T-helper 1 cell treated with Interleukin-12 subunit alpha and Interleukin-12 subunit beta and Interleukin-4 antibody, amounts not matched to agents 30 μg/mL and 1 μg/mL, for 36 hours (primary cell): ENCODE measurements at regions not wholly inside any gene's neighbourhood (a gene's known extent, or its start where the extent isn't known, plus 50 kb on each side); places are given as distances from the start of the nearest gene placed in this dataset.

Source experiments
- H3K27ac Mint-ChIP-seq: one replicate; pipeline ENCODE4 v1.8.0; 2021; ENCODE audit warnings: mild to moderate bottlenecking, mixed read lengths
- H3K27me3 Mint-ChIP-seq: one replicate; pipeline ENCODE4 v1.8.0; 2021; ENCODE audit warnings: low read depth, mixed read lengths
- H3K36me3 Mint-ChIP-seq: one replicate; pipeline ENCODE4 v1.8.0; 2021; ENCODE audit warnings: low read depth, mixed read lengths
- H3K4me1 Mint-ChIP-seq: one replicate; pipeline ENCODE4 v1.8.0; 2021; ENCODE audit warnings: low read depth, mixed read lengths
- H3K4me3 Mint-ChIP-seq: one replicate; pipeline ENCODE4 v1.8.0; 2021; ENCODE audit warnings: mild to moderate bottlenecking, moderate library complexity, mixed read lengths
- H3K9me3 Mint-ChIP-seq: one replicate; pipeline ENCODE4 v1.8.0; 2021; ENCODE audit warnings: mixed read lengths

DNA sequence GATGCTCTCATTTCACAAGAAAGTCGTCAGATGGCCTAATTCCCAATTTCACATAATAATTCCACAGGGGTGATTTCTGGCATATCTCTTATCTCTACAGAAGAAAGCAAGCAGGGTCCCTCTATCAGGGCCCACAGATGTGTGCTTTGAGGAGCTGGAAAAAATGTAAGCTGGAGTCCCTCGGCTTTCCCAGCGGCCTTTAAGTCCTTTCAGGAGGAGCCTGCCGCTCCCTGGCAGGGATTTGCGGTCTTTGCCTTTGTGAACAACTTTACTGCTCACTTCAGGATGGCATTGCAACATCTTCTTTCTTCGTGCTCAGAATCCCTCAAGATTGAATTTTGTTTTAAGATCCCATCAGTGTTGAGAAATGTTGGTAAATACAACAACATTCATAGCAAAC lies 83.0 kb downstream of the FZD10 start:
- Mint-ChIP-seq H3K27me3 (no peaks in the 10 kb centered on the region), H3K4me1 (no peaks in the 10 kb centered on the region), H3K4me3 (no peak overlapping the region), H3K9me3 (peaks cover 3% of the 10 kb centered on the region), H3K36me3 (no peaks in the 10 kb centered on the region), H3K27ac (no peak overlapping the region)

DNA sequence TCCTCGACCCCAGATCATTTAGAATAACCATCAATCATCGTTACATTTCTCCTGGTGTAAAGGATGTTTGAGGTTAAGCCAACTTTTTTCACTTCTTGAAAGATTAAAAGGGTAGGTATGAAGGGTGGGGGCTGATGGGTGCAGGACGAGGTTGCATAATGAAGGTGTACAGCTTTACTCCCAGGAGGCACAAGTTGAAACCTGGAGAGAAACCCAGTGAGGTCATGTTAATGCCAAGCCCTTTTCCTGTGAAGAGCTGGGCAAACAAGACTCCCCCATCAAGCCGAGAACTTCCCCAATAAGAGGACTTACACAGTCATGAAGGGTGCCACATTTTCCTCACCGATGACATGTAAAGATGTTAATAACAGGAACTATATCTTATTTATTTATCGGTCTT lies 84.3 kb downstream of the FZD10 start:
- Mint-ChIP-seq H3K4me3 (no peak overlapping the region), H3K9me3 (peaks cover 3% of the 10 kb centered on the region), H3K4me1 (no peaks in the 10 kb centered on the region), H3K27ac (no peak overlapping the region), H3K36me3 (no peaks in the 10 kb centered on the region), H3K27me3 (no peaks in the 10 kb centered on the region)

DNA sequence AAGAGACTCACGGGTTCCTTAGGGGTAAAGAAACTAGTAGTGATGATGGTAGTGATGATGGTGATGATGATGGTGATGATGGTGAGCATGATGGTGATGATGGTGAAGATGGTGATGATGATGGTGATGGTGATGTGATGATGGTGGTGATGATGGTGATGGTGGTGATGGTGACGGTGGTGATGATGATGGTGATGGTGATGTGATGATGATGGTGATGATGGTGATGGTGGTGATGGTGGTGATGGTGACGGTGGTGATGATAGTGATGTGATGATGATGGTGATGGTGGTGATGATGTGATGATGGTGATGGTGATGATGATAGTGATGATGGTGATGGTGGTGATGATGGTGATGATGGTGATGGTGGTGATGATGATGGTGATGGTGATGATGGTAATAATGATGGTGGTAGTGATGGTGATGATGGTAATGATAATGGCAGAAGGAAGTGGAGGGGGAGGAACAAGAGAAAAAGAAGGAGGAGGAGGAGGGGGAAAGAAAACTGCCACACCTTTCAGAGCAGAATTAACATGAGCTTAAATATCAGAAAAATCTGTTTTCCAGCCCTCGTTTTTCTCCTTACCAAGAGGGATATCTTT lies 85.5 kb downstream of the FZD10 start:
- H3K9me3 Mint-ChIP-seq: peaks cover 3% of the 10 kb centered on the region
- H3K4me1 Mint-ChIP-seq: no peaks in the 10 kb centered on the region
- H3K27me3 Mint-ChIP-seq: no peaks in the 10 kb centered on the region
- H3K27ac Mint-ChIP-seq: no peak overlapping the region
- H3K36me3 Mint-ChIP-seq: no peaks in the 10 kb centered on the region
- no peak overlapping the region for H3K4me3 Mint-ChIP-seq

DNA sequence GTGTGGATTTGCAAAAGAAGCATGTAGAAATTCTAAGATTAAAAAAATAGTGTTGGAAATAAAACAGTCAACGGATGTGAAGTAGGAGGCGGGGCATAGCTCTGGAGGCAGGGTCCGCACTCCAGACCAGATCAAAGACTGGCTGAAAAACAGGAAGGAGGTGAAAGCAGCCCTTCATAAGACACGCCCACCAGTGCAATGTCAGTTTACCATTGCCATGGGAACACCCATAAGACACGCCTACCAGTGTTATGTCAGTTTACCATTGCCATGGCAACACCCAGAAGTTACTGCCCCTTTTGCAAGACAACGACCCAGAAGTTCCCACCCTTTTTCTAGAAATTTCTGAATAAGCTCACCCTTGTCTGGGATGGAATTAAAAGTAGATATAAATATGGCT lies 87.1 kb downstream of the FZD10 start:
- Mint-ChIP-seq H3K27ac (no peak overlapping the region), H3K4me1 (peaks cover 2% of the 10 kb centered on the region), H3K27me3 (no peaks in the 10 kb centered on the region), H3K9me3 (peaks cover 3% of the 10 kb centered on the region), H3K4me3 (no peak overlapping the region), H3K36me3 (no peaks in the 10 kb centered on the region)

DNA sequence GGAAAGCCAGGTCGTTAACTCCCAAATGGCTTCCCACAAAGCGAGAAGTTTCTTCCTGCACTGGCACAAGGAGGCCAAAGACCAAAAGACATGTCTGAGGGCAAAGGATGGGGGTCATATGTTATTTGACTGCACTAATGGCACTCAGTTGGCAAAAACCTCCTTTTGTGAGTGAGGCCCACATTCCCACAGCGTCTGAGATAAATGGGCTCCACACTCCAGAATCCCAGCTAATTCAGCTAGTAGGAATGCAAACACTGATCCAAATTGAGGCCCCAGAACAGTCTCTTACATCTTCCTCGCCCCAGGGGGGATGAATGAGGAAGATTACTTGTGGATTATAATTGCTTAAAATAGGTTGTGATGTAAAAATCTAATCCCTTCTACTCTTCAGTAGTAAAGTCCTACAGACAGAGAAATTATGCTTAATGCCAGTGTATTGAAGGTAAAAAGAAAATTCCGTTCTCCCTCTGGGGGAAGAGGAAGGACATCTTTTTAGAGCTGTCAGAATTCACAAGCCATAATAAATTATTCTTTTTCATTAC lies 86.4 kb upstream of the PIWIL1 start:
- Mint-ChIP-seq H3K27ac (no peak overlapping the region), H3K4me3 (no peak overlapping the region), H3K36me3 (no peaks in the 10 kb centered on the region), H3K4me1 (peaks cover 2% of the 10 kb centered on the region), H3K27me3 (no peaks in the 10 kb centered on the region), H3K9me3 (peaks cover 3% of the 10 kb centered on the region)

DNA sequence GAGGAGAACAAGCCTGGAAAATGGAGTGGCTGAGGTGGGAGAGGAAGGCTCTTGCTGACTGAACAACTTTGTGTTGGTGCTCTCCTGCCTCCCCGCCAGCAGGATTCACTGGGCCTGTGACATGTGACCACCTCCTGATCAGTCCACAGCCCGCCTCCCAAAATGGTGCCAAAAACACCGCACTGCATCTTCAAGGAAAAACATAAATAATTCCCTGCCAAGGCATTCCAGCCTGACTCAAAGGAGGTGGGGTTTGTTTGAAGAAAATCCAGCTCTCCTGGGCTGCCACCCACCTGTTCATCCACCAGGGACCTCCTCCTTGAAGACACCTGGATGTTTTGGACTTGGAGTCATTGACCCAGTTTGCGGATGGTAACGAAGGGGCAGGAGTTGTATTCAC lies 83.8 kb upstream of the PIWIL1 start:
- no peaks in the 10 kb centered on the region for H3K36me3 Mint-ChIP-seq
- H3K27ac Mint-ChIP-seq: no peak overlapping the region
- no peak overlapping the region for H3K4me3 Mint-ChIP-seq
- peaks cover 2% of the 10 kb centered on the region for H3K4me1 Mint-ChIP-seq
- H3K27me3 Mint-ChIP-seq: no peaks in the 10 kb centered on the region
- no peaks in the 10 kb centered on the region for H3K9me3 Mint-ChIP-seq

DNA sequence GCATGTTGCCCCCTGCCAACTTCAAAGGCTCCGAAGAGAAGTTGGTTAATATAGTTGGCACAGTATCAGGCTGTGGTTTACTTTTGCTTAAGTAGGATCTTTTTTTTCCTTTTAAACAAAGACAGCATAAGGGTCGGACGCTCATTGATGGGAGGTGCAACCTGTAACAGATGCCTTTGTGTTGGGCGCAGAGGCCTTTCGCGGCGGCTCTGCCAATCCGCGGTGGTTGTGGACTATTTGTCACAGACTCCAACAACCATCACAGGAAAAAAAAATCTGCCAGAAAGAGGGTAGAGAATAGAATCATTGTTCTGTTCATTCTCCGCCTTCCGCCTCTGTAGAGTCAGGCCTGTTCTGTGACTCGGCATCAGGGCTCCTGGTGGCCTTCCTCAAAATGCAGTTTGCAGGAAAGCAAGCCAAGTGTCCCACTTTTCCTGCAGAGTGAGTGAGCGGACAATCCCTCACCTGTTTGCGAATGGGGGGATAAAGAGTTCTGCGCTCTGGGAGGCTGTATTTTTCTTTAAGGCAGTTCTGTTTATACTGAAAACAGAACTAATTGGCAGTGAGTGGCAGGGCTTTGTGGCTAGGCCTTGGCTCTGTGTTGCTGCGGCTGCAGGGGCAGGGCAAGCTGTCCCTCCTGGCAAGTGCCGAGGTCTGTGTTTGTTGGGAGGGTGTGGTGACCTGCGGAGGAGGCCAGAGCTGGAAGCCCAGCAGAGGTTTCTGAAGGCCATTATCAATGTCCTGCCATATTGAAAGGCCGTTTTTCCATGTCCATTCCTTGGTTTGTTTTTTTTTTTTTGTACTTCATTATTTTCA lies 83.0 kb upstream of the PIWIL1 start:
- H3K27ac Mint-ChIP-seq: no peak overlapping the region
- H3K36me3 Mint-ChIP-seq: no peaks in the 10 kb centered on the region
- H3K9me3 Mint-ChIP-seq: no peaks in the 10 kb centered on the region
- H3K27me3 Mint-ChIP-seq: no peaks in the 10 kb centered on the region
- H3K4me1 Mint-ChIP-seq: peaks cover 2% of the 10 kb centered on the region
- no peak overlapping the region for H3K4me3 Mint-ChIP-seq

DNA sequence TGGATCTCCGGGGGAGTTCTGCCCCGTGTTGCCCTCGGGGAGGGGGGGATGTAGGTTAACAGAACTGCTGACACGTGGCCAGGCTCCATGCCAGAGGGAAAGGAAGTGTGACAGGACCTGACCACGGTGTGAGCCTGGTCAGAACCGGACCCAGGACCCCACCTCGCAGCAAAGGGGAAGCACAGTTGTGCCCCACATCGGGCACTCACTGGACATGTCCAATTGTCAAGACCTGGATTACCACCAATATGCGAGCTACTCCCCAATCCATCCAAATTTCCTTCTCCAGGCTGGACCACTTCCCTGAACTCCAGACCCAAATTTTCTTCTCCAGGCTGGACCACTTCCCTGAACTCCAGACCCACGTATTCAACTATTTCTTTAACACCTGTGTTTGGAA lies 78.8 kb upstream of the PIWIL1 start:
- no peaks in the 10 kb centered on the region for H3K4me1 Mint-ChIP-seq
- no peaks in the 10 kb centered on the region for H3K9me3 Mint-ChIP-seq
- no peak overlapping the region for H3K27ac Mint-ChIP-seq

DNA sequence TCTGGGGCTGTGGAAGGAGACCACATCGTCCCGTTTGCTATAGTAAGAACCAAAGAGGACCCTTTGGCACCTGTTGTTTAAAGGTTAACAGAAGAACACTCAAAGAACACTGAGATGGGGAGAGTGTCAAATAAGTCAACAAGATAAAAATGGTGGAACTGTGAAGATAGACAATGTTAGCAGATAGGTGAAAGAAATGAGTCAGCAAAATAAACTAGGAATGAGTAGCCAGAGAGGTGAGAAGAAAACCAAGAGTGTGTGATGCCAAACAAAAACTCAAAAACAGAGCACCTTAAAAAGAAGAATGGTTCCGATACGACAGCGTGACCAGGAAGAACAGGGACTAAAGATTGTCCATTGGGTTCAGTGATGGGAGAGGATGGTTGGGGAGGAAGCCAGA lies 74.7 kb upstream of the PIWIL1 start:
- H3K4me1 Mint-ChIP-seq: no peaks in the 10 kb centered on the region
- no peak overlapping the region for H3K27ac Mint-ChIP-seq
- no peaks in the 10 kb centered on the region for H3K9me3 Mint-ChIP-seq
- H3K4me3 Mint-ChIP-seq: no peak overlapping the region
- no peaks in the 10 kb centered on the region for H3K27me3 Mint-ChIP-seq
- H3K36me3 Mint-ChIP-seq: no peaks in the 10 kb centered on the region

More for the DNA sequence above, 78.8 kb upstream of the PIWIL1 start:
- no peak overlapping the region for H3K4me3 Mint-ChIP-seq
- H3K27me3 Mint-ChIP-seq: no peaks in the 10 kb centered on the region
- no peaks in the 10 kb centered on the region for H3K36me3 Mint-ChIP-seq

DNA sequence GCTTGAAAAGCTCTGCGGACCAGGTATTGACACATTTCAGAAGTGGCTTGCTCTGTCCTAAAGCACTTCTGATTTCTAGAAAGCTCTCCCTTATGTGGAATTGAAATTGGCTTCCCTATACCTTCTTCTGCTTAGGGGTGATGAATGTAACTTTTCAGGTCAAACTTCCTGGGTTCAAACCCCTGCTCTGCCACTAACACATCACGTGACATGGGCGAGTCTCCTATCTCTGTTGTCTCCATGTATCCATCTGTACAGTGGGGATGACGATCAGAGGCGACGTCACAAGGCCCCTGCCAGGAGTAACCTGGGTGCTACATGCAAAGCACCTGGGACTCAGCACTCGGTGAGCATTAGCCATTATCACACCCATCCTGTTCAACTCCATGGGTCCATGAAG lies 73.7 kb upstream of the PIWIL1 start:
- H3K4me3 Mint-ChIP-seq: no peak overlapping the region

DNA sequence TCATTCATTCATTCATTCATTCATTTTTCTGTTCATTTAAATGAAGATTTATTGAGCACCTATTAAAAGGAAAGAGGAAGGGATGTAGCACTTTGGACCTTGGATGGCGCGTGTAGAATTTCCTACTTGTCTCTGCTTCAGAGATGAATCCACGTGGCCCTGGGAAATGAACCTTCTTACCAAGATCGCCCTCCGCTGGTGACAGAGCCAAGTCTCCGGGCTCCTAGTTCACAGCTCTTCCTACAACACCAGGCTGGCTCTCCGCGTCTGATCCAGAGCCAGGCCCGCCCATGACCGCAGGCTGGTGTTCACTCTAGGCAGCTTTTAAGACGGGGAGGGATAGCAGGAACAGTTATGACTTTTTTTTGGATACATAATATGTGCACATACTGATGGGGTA lies 70.9 kb upstream of the PIWIL1 start:
- Mint-ChIP-seq H3K4me1 (no peaks in the 10 kb centered on the region), H3K27me3 (no peaks in the 10 kb centered on the region), H3K36me3 (no peaks in the 10 kb centered on the region), H3K27ac (no peak overlapping the region), H3K9me3 (no peaks in the 10 kb centered on the region), H3K4me3 (no peak overlapping the region)

More for the DNA sequence above, 73.7 kb upstream of the PIWIL1 start:
- no peaks in the 10 kb centered on the region for H3K27me3 Mint-ChIP-seq
- H3K9me3 Mint-ChIP-seq: no peaks in the 10 kb centered on the region
- H3K36me3 Mint-ChIP-seq: no peaks in the 10 kb centered on the region
- no peaks in the 10 kb centered on the region for H3K4me1 Mint-ChIP-seq
- no peak overlapping the region for H3K27ac Mint-ChIP-seq

DNA sequence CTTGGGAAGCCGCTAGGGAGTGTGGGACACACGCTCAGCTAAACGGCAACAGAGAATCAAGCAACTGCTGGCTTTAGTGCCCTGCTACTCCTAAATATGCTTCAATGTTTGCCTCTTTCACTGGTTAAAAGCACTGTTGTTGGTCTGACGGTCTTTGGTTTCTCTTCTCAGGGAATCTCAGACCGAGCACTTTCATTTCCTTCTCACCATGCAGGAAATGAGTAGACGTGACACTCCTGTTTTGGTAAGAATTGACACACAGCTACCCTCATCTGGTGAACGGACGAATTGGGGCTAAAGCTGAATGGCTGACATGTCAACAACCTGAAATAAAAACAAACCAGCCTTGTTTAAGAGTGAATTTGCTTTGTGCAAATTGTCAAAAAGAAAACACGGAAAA lies 57.5 kb upstream of the PIWIL1 start:
- Mint-ChIP-seq H3K9me3 (peaks cover 37% of the 10 kb centered on the region), H3K36me3 (no peaks in the 10 kb centered on the region), H3K27ac (peak overlapping the region; percentile 11), H3K4me3 (peak overlapping the region; percentile 5), H3K4me1 (peaks cover 7% of the 10 kb centered on the region), H3K27me3 (peaks cover under 1% of the 10 kb centered on the region)

DNA sequence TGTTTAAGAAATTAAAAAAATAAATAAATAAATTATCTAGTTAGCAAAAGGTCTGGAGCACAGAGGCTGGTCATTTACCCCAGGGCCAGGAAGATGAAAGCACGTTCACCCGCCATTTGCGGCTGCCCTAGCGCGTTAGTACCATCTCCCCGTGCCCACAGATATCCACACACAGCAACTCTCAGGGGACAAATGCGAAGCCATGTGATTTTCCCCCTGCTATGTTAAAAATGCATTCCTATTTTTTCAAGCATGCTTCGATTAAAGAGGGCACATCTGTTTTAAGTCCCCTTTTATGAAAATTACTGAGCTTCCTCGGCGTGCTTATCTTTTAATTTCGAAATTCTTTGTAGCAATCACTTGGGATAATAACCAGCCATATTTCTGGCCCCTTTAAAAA lies 56.9 kb upstream of the PIWIL1 start:
- H3K4me1 Mint-ChIP-seq: peaks cover 7% of the 10 kb centered on the region
- no peak overlapping the region for H3K27ac Mint-ChIP-seq
- no peaks in the 10 kb centered on the region for H3K36me3 Mint-ChIP-seq
- no peak overlapping the region for H3K4me3 Mint-ChIP-seq
- H3K27me3 Mint-ChIP-seq: no peaks in the 10 kb centered on the region
- peaks cover 37% of the 10 kb centered on the region for H3K9me3 Mint-ChIP-seq

DNA sequence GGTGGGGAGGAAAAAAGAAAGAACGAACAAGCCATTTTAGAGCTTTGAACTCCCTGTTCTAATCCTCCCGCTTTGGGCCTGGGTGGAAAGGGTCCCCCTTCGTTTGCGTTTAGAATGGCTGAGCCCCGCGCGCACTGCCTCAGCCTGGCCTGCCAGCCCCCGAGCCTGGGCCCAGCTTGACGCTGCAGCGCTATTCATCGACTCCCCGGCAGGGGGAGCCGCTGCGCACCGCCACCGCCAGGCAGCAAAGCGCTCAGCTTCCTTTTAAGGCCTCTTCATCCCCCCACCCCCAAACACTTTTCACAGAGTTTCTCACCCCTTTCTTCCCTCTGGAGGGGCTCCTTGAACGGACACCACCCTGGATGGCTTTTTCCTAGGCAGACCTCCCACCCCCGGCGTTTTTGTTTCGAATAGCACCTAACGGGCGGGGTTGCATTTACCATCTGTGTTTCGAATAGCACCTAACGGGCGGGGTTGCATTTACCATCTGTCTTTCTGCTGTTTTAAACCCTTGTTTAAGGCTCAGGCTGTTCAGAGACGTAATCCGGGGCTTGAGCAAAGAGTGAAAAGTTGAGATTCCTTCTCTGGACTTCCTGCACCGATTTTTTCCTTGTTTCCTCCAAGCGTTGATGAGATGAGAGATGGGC lies 56.4 kb upstream of the PIWIL1 start:
- H3K4me1 Mint-ChIP-seq: peaks cover 7% of the 10 kb centered on the region
- no peak overlapping the region for H3K27ac Mint-ChIP-seq
- peaks cover 37% of the 10 kb centered on the region for H3K9me3 Mint-ChIP-seq
- H3K36me3 Mint-ChIP-seq: no peaks in the 10 kb centered on the region
- H3K27me3 Mint-ChIP-seq: no peaks in the 10 kb centered on the region
- no peak overlapping the region for H3K4me3 Mint-ChIP-seq

DNA sequence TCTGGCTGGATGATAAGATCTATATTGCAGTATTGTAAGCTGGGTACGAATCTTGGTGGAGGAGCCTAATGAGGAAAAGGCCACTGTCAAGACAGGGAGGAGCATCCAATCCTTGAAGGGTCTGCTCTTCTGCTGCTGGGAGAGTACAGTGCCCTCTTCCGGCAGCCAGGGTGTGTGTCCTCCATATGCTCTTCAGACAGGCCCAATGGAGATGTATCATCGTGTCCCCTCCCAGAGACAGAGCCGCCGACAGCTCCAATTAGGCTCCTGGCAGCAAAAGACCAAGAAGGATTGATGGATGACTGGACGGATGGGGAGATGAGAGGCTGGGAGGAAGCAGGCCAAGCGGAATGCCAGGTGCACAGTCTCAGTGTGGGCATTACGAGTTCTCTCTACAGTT lies 51.6 kb upstream of the PIWIL1 start:
- Mint-ChIP-seq H3K4me1 (peaks cover 3% of the 10 kb centered on the region), H3K9me3 (peaks cover 27% of the 10 kb centered on the region), H3K27ac (no peak overlapping the region), H3K4me3 (no peak overlapping the region), H3K27me3 (no peaks in the 10 kb centered on the region), H3K36me3 (no peaks in the 10 kb centered on the region)
